Type B pancreatic cell (in vitro differentiated cells): ENCODE measurements at regions not wholly inside any gene's neighbourhood (a gene's known extent, or its start where the extent isn't known, plus 50 kb on each side); places are given as distances from the start of the nearest gene placed in this dataset.

ENCODE experiments used
- DNase-seq: peaks from one replicate; pipeline ENCODE4 v3.0.0; 2021; ENCODE audit warnings: mixed read lengths; ENCODE audit not compliant: unreplicated experiment; ENCODE audit errors: extremely low spot score
- H3K27ac Mint-ChIP-seq: 2 replicates; pipeline ENCODE4 v1.8.0; 2021; ENCODE audit warnings: mild to moderate bottlenecking, mixed read lengths
- H3K27me3 Mint-ChIP-seq: 2 replicates; pipeline ENCODE4 v1.8.0; 2021; ENCODE audit warnings: mixed read lengths
- H3K36me3 Mint-ChIP-seq: 2 replicates; pipeline ENCODE4 v1.8.0; 2021; ENCODE audit warnings: mixed read lengths
- H3K4me1 Mint-ChIP-seq: one replicate; pipeline ENCODE4 v1.8.0; 2021; ENCODE audit warnings: mixed read lengths; ENCODE audit not compliant: unreplicated experiment
- H3K4me3 Mint-ChIP-seq: 2 replicates; pipeline ENCODE4 v1.8.0; 2021; ENCODE audit warnings: mild to moderate bottlenecking, mixed read lengths
- H3K9me3 Mint-ChIP-seq: 2 replicates; pipeline ENCODE4 v1.8.0; 2021; ENCODE audit warnings: mixed read lengths
- TF ChIP-seq, protein P1 (sequence below): fragments of 200-600 bp; sonication (generic); conservative IDR thresholded peaks from 2 replicates; pipeline ENCODE4 v1.5.0; 2021; ENCODE audit warnings: antibody characterized with exemption, mild to moderate bottlenecking

DNA sequence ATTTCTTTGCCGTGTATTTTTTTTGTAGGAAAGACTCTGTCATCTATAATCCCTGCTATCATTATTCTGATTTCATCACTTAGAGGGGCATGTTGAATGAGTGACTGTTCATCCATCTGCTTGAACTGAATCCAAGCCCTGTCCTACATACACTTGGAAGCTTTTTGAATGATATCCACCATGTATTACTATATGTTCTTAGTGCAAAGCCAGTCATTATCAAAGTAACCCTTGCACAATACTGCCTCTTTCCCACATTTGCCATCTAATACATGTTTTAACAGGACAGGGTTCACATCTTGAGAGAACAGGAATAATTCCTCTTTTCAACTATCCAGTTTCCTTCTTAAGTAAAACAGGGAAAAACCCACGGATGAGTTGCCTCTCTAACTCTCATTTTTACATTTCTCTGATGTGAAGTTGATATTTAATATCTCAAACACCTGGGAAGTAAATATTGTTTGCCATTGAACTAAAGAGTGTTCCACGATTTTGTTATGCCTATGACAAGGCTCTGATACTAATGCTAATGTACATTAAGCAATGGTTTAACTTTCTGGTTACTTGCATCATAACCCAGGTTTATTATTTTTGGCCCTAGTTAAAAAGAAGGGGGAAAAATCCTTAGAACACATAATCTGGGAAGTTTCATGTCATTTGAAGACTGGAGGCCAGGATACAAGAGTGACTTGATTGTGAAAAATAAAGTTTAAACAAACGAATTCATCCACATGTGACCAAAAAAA, 103.7 kb upstream of the TARS1 start:
- no peak overlapping the region for H3K4me3 Mint-ChIP-seq
- peaks cover 13% of the 10 kb centered on the region for H3K27me3 Mint-ChIP-seq
- H3K36me3 Mint-ChIP-seq = no peaks in the 10 kb centered on the region
- peaks cover 9% of the 10 kb centered on the region for H3K9me3 Mint-ChIP-seq
- no peak for DNase-seq
- TF ChIP-seq, protein P1, sequence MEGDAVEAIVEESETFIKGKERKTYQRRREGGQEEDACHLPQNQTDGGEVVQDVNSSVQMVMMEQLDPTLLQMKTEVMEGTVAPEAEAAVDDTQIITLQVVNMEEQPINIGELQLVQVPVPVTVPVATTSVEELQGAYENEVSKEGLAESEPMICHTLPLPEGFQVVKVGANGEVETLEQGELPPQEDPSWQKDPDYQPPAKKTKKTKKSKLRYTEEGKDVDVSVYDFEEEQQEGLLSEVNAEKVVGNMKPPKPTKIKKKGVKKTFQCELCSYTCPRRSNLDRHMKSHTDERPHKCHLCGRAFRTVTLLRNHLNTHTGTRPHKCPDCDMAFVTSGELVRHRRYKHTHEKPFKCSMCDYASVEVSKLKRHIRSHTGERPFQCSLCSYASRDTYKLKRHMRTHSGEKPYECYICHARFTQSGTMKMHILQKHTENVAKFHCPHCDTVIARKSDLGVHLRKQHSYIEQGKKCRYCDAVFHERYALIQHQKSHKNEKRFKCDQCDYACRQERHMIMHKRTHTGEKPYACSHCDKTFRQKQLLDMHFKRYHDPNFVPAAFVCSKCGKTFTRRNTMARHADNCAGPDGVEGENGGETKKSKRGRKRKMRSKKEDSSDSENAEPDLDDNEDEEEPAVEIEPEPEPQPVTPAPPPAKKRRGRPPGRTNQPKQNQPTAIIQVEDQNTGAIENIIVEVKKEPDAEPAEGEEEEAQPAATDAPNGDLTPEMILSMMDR = no peak
- peaks cover 32% of the 10 kb centered on the region for H3K4me1 Mint-ChIP-seq
- H3K27ac Mint-ChIP-seq = no peak overlapping the region

DNA sequence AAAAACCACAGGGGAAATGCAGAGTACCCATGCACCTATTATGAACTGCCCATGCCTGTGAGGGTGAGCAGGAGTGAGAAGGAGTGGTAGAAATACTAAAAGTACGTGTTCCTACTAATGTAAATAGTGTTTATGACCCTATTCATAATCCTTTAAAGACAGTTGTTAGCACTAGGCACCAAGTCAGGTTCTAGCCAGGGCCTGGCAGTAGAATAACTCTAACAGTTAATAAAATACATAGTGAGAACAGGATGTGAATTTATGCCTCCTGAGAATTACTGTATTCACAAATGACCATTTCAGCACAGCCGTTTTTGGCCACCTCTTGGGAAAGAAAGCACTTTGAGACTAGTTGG, 103.2 kb upstream of the TARS1 start:
- Mint-ChIP-seq H3K27ac (no peak overlapping the region), H3K4me1 (peaks cover 27% of the 10 kb centered on the region), H3K36me3 (no peaks in the 10 kb centered on the region)

DNA sequence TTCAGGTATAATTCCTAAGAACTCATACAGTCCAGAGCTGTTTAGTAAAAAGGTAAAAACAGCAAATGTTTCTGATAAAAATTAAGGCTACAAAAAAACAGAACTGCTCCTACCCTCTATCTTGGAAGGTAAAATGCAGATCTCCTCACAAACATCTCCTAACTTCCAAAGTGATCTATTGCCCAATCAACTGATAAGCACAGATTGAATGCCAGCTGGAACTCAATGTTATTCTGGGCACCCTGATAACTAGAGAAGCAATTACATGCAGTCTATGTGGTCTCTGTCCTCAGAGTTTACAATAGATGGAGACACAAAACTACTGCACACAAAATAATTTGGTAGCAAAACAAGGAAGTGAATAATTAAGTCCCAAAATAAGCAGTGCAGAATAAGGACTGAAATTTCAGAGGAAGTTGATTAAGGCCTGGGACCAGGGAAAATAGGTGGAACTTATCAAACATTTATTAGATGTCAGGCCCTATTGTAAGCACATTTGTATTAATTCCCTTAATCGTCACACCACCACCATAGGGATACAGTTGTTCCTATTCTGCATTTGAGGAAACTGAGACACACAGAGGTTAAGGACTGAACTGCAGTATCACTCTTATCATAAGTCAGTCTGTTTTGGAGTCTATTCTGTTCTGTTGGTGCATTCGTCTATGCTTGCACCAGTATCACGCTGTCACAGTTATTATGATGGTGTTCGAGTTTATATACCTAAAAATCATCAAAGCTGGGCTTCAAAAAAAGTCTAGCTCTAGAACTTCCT, 102.2 kb upstream of the TARS1 start:
- DNase-seq = no peak
- Mint-ChIP-seq H3K4me1 (peaks cover 20% of the 10 kb centered on the region), H3K36me3 (no peaks in the 10 kb centered on the region), H3K27ac (no peak overlapping the region), H3K9me3 (peaks cover 9% of the 10 kb centered on the region), H3K27me3 (peaks cover 10% of the 10 kb centered on the region), H3K4me3 (no peak overlapping the region)
- TF ChIP-seq, protein P1 = no peak

More for the DNA sequence above, 103.2 kb upstream of the TARS1 start:
- TF ChIP-seq, protein P1 = no peak
- H3K4me3 Mint-ChIP-seq = no peak overlapping the region
- peaks cover 13% of the 10 kb centered on the region for H3K27me3 Mint-ChIP-seq
- no peak for DNase-seq
- H3K9me3 Mint-ChIP-seq = peaks cover 9% of the 10 kb centered on the region

DNA sequence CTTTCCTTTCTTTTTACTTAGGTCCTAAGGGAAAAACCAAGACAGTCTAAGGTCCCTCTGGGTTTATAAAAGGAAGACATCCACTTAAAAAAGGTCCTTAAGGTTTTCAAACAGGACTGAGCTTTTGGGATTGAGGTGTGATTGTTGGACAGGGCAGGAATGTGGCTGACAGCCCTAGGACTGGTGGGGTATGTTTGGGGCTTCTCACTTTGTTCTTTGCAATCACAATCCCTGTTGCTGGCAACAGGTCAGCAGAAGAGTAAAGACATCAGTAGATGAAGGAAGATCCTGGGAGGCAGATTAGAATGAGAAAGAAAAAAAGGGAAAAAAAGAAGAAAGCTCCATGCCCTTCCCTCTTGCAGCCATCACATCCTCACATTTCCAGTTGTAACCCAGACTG, 101.4 kb upstream of the TARS1 start:
- Mint-ChIP-seq H3K4me1 (peaks cover 19% of the 10 kb centered on the region), H3K36me3 (no peaks in the 10 kb centered on the region), H3K4me3 (no peak overlapping the region), H3K27me3 (peaks cover 9% of the 10 kb centered on the region), H3K27ac (no peak overlapping the region), H3K9me3 (peaks cover 9% of the 10 kb centered on the region)
- TF ChIP-seq, protein P1 = no peak
- no peak for DNase-seq

DNA sequence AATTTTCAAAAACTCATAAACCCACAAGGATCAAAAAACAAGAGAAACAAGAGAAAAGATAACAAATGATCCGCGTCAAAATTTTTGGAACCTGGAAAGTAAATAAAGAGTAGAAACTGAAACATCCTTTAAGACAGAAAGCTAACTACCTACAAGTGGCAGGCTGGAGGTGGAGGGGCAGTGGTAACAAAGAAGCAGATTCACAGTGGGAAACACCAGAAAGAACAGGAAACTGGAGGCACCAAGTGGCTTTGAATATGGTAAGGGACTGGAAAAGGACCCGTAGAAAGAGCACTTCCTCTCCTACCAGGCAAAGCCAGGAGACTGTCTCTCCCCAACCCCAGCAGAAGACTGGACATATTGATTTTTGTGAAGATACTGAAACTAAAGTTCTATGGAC, 100.6 kb upstream of the TARS1 start:
- Mint-ChIP-seq H3K4me1 (peaks cover 19% of the 10 kb centered on the region), H3K27ac (no peak overlapping the region)

More for the DNA sequence above, 100.6 kb upstream of the TARS1 start:
- Mint-ChIP-seq H3K9me3 (peaks cover 5% of the 10 kb centered on the region), H3K27me3 (peaks cover 9% of the 10 kb centered on the region), H3K4me3 (no peak overlapping the region), H3K36me3 (no peaks in the 10 kb centered on the region)
- no peak for DNase-seq
- TF ChIP-seq, protein P1 = no peak
